HG03066 (cell line): ENCODE measurements at regions not wholly inside any gene's neighbourhood (a gene's known extent, or its start where the extent isn't known, plus 50 kb on each side); places are given as distances from the start of the nearest gene placed in this dataset.
"Not testable (repeated sequence)": the region's sequence is repeated elsewhere in the genome, so short reads cannot be mapped to it uniquely, and the experiment has no call there.

Experiments
- ATAC-seq: cut with Tn5 transposase; IDR thresholded peaks from one replicate; pipeline ENCODE4 v1.9.1; 2021; ENCODE audit warnings: low read depth; ENCODE audit not compliant: unreplicated experiment

GRCh38 chr2:198280145-198280544, 475.8 kb downstream of the PLCL1 start:
- no peak for ATAC-seq

- no peak for ATAC-seq
These were observed 474.6 kb downstream of the PLCL1 start for GRCh38 chr2:198279026-198279425.

DNA sequence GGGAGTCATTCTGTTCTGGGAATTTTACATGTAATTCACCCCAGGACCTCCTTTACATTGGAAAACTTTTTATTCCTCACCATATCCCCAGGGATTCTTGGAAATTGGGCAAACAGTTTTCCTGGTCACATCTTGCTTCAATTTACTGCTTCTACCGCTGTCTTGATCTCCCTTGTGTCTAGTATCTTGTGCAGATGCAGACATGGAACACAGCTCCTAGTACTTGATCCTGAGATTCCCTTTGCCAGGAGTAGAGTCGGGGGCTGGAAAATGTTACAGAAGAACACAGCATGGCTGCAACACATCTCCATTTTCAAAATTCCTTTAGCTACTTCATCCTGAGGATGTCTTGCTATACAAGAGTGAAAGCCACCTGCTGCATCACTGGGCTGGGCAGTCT, 472.8 kb downstream of the PLCL1 start:
- no peak for ATAC-seq

- ATAC-seq: no peak
These were observed 469.3 kb downstream of the PLCL1 start for GRCh38 chr2:198273660-198274059.

DNA sequence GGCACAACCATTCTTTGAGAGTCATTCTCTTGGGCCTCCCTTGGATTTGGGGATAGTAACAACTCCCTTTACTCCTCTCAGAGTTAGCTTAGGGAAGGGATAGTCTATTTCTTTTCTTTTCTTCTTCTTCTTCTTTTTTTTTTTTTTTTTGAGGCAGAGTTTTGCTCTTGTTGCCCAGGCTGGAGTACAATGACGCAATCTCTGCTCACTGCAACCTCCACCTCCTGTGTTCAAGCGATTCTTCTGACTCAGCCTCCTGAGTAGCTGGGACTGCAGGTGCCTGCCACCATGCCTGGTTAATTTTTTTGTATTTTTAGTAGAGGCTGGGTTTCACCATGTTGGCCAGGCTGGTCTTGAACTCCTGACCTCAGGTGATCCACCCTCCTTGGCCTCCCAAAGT, 465.8 kb downstream of the PLCL1 start:
- ATAC-seq: not testable (repeated sequence)

GRCh38 chr2:198268519-198268918, 464.1 kb downstream of the PLCL1 start:
- ATAC-seq: no peak

DNA sequence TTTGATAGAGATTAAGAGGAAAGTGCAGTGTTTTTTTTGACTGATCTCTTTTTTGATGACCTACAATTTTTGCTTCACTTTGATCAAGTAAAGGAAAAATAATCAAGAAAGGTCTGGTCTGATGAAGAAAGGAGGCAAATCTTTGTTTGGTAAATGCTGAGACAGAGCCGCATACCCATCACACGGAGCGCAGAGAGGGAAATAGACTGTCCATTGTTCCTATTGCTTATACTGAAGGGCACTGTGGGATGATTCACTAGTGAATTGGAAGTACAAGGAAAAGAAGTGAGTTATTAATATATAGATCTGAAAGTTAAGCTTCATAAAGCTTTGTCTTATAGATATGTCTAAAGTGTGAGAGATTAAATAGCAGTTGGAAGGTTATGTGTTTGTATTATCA, 455.1 kb downstream of the PLCL1 start:
- ATAC-seq: no peak

DNA sequence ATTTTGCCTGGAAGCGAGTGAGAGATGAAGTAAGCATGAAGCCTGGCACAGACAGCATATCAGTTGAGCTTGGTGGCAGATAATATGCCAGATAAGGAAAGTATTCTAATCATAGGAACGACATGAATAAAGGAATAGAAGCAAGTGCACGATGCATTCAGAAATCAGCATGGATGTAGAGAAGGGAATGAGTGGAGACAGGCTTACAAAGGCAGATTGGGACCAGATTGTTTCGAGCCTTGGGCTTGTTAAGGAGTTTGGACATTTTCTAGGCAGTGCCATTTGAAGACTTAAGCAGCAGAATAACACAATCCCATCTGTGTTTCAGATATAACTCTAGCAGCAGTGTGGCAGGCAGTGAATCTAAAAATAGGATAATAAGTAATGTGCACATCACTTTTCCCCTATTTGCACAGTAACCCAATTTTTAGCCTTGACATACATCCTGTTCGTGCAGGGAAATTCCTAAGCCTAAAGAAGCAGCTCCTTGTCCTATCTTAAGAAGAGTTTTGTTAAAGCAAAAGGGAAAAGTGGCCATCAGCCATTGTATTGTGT, 450.2 kb downstream of the PLCL1 start:
- ATAC-seq: no peak

DNA sequence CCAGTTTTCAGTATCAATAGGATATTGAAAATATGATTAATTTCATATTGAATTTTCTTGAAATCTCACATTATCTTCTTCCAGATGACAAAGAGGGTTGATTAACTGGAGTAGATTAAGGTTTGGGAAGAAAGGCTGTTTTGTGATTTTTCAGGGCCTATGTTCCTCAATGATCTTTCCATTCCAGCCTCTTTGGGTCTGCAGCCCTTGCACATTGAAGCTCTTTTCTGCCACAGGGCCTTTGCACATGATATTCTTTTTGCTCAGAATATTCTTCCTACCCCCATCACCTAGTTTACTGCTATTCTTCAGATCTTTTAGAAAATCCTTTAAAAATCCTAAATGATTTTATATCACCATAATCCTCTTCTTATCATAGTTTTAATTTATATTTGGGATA, 449.6 kb downstream of the PLCL1 start:
- ATAC-seq: no peak

- ATAC-seq: no peak
These were observed 448.1 kb downstream of the PLCL1 start for GRCh38 chr2:198252472-198252871.

DNA sequence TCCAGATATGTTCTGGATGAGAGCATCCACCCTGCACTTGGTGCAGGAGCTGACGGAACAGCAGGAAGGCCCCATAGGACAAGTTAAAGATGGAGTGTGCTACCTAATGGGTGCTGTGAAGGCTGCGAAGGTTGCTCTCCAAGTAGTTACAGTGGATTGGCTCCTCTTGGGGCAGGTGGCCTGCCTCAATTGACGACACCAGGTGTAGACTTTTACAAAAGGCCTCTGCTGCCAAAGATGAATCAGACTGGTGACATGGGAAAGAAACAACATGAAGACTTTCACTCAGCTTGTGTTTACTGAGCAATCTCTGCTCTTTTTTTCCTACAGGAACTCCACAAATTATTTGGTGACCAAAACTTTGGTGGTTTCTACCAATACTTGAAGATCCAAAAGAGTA, 437.7 kb downstream of the PLCL1 start:
- ATAC-seq: no peak

GRCh38 chr2:198238429-198238828, 434.0 kb downstream of the PLCL1 start:
- no peak for ATAC-seq

GRCh38 chr2:198236338-198236737, 431.9 kb downstream of the PLCL1 start:
- no peak for ATAC-seq

GRCh38 chr2:198232281-198232680, 427.9 kb downstream of the PLCL1 start:
- no peak for ATAC-seq

DNA sequence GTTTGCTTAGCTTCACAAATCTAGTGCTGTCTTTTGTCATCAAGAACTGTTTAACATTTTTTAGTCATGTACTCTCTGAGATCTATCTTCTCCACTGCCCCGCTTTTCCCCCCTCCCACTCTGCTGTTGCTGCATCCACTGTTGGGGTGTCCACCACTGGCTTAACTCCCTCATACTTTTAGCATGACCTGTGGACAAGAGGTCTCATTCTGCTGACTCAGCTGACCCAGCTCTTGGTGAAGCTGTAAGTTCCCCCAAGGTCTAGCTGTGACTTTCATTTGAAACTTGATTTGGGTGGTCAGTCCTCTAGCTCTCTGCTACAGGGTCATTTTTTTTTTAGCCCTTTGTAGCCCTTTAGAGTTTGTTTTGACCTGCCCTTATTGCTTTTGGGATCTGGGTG, 427.2 kb downstream of the PLCL1 start:
- no peak for ATAC-seq

- ATAC-seq: no peak
These were observed 416.6 kb downstream of the PLCL1 start for GRCh38 chr2:198220763-198221610.

DNA sequence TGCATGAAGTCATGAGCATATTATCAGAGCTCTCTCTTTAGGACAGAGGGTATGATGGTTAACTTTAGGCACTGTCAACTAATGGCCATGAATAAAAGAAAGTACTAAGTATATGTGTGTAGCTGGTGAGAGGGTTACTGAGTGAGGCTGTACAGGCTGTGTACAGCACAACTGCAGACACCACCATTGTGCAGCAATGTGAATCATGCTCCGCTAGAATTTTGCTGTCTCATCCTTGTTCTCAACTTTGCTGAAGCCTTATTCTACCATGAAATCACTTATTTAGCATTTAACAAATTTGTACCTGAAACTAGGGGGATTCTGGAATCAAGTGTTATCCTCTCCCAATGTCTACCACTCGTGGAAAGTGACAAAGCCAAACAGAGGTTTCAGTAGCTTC, 414.9 kb downstream of the PLCL1 start:
- no peak for ATAC-seq

DNA sequence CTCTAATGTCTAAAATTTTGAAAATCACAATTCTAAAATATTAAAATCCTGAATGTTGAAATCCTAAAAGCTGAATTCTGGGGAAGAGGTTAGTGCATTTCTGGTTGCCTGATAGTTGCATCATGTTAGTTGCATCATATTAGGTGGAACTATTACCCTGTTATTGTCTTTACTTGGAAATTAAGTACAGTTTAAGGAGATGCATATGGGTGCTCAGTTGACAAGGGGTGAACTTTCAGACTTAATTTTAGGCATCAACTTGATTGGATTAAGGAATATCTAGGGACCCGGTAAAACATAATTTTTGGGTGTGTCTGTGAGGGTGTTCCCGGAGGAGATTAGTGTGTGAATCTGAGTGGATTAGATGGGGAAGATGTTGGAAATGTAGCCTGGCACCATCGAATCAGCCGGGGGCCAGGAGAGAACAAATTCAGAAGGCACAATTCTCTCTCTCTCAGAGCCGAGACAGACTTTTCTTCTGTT, 409.8 kb downstream of the PLCL1 start:
- no peak for ATAC-seq

DNA sequence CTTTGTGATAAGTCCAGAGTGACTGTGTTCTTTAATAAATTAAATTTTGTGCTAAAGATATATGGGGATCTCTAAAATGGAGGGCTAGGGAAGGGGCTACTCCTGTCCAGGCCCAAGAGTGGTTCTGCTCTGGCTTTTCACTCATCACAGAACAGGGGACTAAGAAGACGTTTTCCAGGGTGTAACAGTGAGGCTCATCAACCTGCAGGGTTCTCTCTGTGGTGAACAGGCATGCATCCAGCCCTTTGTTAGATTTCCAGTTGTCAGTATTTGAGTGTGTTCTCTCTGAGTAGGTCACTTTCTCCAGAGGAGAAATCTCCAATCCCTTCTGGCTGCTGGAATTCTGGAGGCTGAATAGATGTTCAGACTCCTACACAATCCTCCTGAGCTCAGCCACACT, 408.9 kb downstream of the PLCL1 start:
- ATAC-seq: no peak

DNA sequence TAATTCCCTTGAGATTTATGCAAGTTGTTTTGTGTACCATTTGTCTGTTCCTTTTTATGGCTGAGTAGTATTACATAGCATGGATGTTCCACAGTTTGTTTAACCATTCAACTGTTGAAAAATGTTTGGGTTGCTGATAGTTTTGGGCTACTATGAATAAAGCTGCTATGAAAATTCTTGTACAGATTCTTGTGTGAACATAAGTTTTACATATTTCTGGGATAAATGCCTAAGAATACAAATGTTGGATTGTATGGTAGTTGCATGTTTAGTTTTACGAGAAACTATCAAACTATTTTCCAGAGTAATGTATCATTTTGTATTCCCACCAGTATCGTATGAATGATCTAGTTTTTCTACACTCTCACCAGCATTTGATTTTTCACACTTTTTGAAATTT, 407.3 kb downstream of the PLCL1 start:
- ATAC-seq: no peak

- ATAC-seq: no peak
These were observed 399.1 kb downstream of the PLCL1 start for GRCh38 chr2:198203336-198204069.
